Heart left ventricle (tissue), 16 donors: ENCODE measurements at regions not wholly inside any gene's neighbourhood (a gene's known extent, or its start where the extent isn't known, plus 50 kb on each side); places are given as distances from the start of the nearest gene placed in this dataset.
"Not testable (repeated sequence)": the region's sequence is repeated elsewhere in the genome, so short reads cannot be mapped to it uniquely, and the experiment has no call there.

Experiments
- ATAC-seq, 4 donors: fragments of 200-7000 bp; cut with Tn5 transposase; one replicate each; pipeline ENCODE4 v1.9.1; 2020 to 2022; ENCODE audit warnings: moderate library complexity in 4 of 4, mild to moderate bottlenecking in 3 of 4, moderate number of reproducible peaks in 1 of 4
- DNase-seq, 5 donors: peaks; one replicate each; pipeline ENCODE4 v3.0.0-alpha.2; 2020
- H3K27ac ChIP-seq, 12 donors: fragments of 200-600 bp; sonication (generic) in 4 of 12; one replicate each; pipeline versions ENCODE4 v1.5.0 to v1.8.0; 2016 to 2022; ENCODE audit warnings: mild to moderate bottlenecking in 2 of 12
- H3K27me3 ChIP-seq, 9 donors: fragments of 200-600 bp; sonication (generic) in 2 of 9; one replicate each; pipeline versions ENCODE4 v1.5.1 to v1.8.0; 2016 to 2022; ENCODE audit warnings: mild to moderate bottlenecking in 3 of 9
- H3K36me3 ChIP-seq, 9 donors: fragments of 200-600 bp; sonication (generic) in 2 of 9; one replicate each; pipeline versions ENCODE4 v1.5.0 to v1.8.0; 2018 to 2022; ENCODE audit warnings: mild to moderate bottlenecking in 2 of 9
- H3K4me1 ChIP-seq, 12 donors: fragments of 200-600 bp; sonication (generic) in 4 of 12; one replicate each; pipeline versions ENCODE4 v1.5.0 to v1.8.0; 2016 to 2022; ENCODE audit warnings: mild to moderate bottlenecking in 3 of 12
- H3K4me3 ChIP-seq, 12 donors: fragments of 200-600 bp; sonication (generic) in 4 of 12; one replicate each; pipeline versions ENCODE4 v1.5.0 to v1.8.0; 2017 to 2022; ENCODE audit warnings: mild to moderate bottlenecking in 9 of 12, moderate library complexity in 4 of 12
- H3K9me3 ChIP-seq, 12 donors: fragments of 200-600 bp; sonication (generic) in 4 of 12; one replicate each; pipeline versions ENCODE4 v1.5.0 to v1.8.0; 2016 to 2022; ENCODE audit warnings: mild to moderate bottlenecking in 1 of 12
- WGBS, 4 donors: extraction: QIAGEN DNeasy Blood & Tissue Kit in 2 of 4; methylation state at CpG; one replicate each; pipeline versions ENCODE4 v1.1.5 to v1.1.7; 2013 to 2018; 5-methylcytosine and 5-hydroxymethylcytosine counted together
- intact Hi-C, 10 donors: fragments of 100-400 bp; cut with DNase I; formaldehyde crosslinking; loops; one replicate each; pipeline versions ENCODE4 v1.11.1 to v1.14.2; 2022
- donor health status: ischemic (EF 13 %, LVEDD 7.1; RV severe dilation, severe dysfunction).
- donor health status: healthy with polysubstance abuse.
- donor health status: DM: no; HTN: yes; CAD: no.
- donor health status: DM: no; HTN: no; CAD: no.
- donor health status: ischemic (EF 25% LVEDD 6.9; RV normal size, moderate dysfunction).
- donor health status: ischemic (EF 25% LVEDD 5.7; RV mildly dilated, moderate dysfunction).
- donor health status: healthy.
- donor health status: DM: yes; HTN: yes; CAD: no.
- donor health status: ischemic (EF 35%, LVEDD 5.7; RV mildly dilated, moderate dysfunction).
- donor health status: nonischemic (EF 11% LVEDD 7.7; RV severe dilation, severe dysfunction).
- donor health status: DM: yes; HTN: yes; CAD: no.
- donor health status: PGD.
- donor health status: ischemic (EF 29% LVEDD 5.4; RV normal size, mild dysfunction).
- donor health status: nonischemic (EF 23%, LVEDD 6.1; RV moderate dilation, normal function).

GRCh38 chr9:66837242-66837937 lies 63.1 kb upstream of the ZNF658 start:
- ATAC-seq, H3K27ac ChIP-seq, H3K36me3 ChIP-seq, DNase-seq, H3K4me1 ChIP-seq, H3K4me3 ChIP-seq, intact Hi-C loops, H3K9me3 ChIP-seq, H3K27me3 ChIP-seq: not testable (repeated sequence)
- 59 to 100% (median 93%) methylated on average over 2 to 3 of the region's 9 CpGs for WGBS, 4 donors
